ENCODE measurements at regions not wholly inside any gene's neighbourhood (a gene's known extent, or its start where the extent isn't known, plus 50 kb on each side); places are given as distances from the start of the nearest gene placed in this dataset.

DNA sequence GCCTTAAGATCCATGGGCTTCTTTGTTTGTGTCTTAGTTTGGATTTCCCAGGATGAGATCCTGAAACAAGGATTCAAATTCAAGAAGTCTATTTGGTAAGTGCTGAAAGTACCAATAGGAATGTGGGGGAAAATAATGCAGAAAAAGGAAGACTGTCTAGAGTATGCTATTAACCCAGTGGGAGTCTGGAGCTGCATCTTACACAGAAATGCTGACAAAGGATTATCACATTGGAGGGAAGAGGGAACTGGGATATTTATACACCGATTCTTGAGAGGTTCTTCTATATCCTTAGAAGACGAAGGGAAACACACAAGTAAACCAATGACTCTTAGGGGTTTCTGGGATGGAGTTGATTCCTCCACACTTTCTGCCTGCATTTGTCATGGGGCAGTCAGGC is 294.8 kb upstream of the FIGN start:
- intact Hi-C loops (cut with micrococcal nuclease), result no loop called here

- intact Hi-C loops (cut with micrococcal nuclease), result no loop called here
Observed at GRCh38 chr2:164028814-164029534, 293.2 kb upstream of the FIGN start.

GRCh38 chr2:164024396-164024795 is 288.6 kb upstream of the FIGN start:
- intact Hi-C loops (cut with micrococcal nuclease), result no loop called here

- intact Hi-C loops (cut with micrococcal nuclease), result no loop called here
Observed at GRCh38 chr2:164023896-164024295, 288.1 kb upstream of the FIGN start.

GRCh38 chr2:164015328-164016123 is 279.7 kb upstream of the FIGN start:
- intact Hi-C loops (cut with micrococcal nuclease), result no loop called here

- intact Hi-C loops (cut with micrococcal nuclease), result no loop called here
Observed at GRCh38 chr2:164014791-164015190, 279.0 kb upstream of the FIGN start.

GRCh38 chr2:164014068-164014731 is 278.4 kb upstream of the FIGN start:
- intact Hi-C loops (cut with micrococcal nuclease), result no loop called here

- intact Hi-C loops (cut with micrococcal nuclease), result no loop called here
Observed at GRCh38 chr2:164012581-164012980, 276.8 kb upstream of the FIGN start.

DNA sequence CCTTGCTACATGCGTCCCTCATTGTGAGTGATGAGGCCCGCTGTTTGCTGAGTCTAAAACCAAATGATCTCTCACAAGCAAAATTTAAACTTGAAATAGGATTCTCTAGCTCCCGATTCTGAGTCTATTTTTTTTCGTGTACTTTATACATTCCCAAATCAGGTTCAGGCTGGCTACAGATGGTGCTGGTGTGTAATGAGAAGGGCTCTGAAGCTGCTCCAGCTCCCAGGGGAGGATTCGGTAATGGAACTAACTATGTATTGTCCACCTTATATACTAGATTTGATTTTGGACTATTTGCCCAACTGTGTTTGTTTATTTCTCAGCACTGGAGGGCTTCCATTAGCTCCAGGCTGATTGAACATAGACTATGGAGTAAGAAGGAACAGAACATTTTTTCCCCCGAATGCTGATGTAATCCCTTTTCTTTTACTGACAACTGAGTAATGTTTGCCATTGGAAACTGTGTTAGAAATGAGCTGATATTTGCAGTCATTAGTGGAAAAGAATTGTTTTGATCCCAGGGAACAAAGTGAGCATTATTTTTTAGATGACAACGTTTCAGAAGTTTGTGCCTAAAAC is 274.0 kb upstream of the FIGN start:
- intact Hi-C loops (cut with micrococcal nuclease), result no loop called here

DNA sequence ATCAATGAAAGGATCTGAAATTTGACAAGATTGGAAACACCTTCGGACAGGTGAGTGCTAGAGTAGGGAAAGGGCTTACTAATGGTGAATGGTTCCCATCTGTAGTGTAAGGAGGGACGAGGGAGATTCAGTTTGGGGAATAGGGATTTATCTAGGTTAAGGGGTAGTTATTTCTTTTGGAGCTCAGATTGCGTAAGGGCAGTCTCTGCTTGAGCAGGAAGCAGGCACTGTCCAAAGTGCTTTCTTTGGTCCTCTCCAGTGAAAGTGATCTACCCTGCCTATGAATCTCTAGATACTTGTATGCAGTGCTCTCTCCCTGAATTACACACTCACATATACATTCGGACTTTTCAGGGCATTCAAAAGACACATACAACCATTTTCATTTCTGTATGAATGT is 272.9 kb upstream of the FIGN start:
- intact Hi-C loops (cut with micrococcal nuclease), result no loop called here

- intact Hi-C loops (cut with micrococcal nuclease), result no loop called here
Observed at GRCh38 chr2:164006704-164007103, 270.9 kb upstream of the FIGN start.

- intact Hi-C loops (cut with micrococcal nuclease), result no loop called here
Observed at GRCh38 chr2:164000176-164000575, 264.4 kb upstream of the FIGN start.

- intact Hi-C loops (cut with micrococcal nuclease), result no loop called here
Observed at GRCh38 chr2:163997466-163997865, 261.7 kb upstream of the FIGN start.

- intact Hi-C loops (cut with micrococcal nuclease), result no loop called here
Observed at GRCh38 chr2:163990541-163990940, 254.7 kb upstream of the FIGN start.

DNA sequence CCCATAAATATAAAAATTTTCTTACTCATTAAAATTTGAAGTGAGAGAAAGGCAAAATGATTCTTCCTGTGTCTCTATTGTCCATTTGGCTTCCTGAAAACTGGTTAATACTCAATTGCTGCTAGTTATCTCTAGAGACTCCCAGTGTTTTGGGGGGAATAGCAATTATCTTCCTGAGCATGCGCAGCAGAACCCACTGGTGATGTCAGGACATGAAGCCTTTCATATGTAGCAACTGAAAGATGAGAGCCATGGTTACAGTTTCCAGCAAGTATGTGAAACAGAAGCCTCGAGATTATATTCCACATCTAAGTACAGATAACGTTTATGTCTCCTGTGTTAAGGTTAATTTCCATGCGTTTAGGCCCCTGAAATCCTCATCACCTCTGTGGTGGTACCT is 254.3 kb upstream of the FIGN start:
- intact Hi-C loops (cut with micrococcal nuclease), result no loop called here

DNA sequence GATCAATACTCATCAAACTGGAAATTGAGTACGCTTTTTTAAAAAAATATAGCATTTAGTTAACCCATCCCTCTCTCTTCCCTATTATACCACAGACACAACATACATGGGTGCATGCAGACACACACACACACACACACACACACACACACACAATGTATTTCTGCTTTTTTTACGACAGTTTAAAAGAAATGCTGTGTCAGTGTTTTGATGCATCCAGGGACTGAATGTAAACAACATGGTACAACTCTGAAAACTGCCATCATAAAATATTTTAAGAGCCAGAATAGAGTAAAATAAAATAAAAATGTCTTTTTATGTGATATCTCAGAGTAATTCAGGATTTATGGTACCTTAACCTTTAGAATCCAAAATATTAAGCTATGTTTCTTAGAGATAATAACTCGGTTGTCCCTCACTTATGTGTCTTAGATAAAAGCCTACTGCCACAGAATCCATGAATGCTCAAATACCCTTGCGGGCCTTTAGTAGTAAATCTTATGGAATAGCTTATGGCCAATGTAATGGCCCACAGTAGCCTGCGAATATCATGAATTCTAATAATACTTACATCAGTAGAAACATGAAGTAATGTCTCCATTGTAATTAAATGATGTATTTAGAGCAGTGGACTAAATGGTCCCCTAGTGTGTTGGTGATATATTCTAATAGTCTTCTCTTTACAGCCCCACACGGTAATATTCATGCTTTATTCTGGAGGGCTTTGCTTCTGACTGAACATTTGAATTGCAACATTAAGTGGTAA is 251.6 kb upstream of the FIGN start:
- intact Hi-C loops (cut with micrococcal nuclease), result no loop called here

DNA sequence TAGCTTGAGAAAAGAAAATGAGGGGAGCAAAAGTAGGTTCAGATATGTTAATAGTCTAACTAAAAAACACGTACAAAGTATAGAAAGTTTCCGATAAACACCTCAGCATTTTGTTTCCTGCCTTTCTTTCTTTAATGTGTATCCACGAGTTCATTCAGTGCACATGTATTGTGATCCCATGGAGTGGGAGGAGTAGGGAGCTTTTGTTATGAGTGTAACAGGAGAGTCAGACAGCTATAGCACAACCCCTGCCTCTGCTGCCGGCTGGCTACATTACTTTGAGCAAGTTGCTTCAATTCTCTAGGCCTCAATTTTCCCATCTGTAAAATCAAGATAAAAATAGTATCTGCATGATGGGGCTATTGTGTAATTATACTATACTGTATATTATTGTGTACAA is 249.2 kb upstream of the FIGN start:
- intact Hi-C loops (cut with micrococcal nuclease), result no loop called here

DNA sequence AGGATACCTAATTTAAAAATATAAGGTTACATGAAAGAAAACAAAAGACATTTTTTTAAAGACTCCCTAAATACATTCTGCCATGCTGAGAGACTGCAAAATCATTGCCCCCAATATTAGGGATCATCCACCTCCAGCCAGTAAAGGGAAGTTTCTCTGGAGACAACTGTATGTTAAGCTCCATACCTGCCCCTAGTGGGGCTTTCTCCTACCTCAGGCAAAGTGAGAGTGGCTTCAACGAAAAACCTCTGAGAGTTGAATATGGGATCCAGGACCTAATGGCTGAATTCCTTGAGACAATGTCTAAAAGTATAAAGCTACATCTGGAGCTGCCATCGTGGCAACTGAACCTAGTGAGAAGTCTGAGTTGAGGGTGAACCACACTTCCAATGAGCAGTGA is 248.1 kb upstream of the FIGN start:
- intact Hi-C loops (cut with micrococcal nuclease), result no loop called here

DNA sequence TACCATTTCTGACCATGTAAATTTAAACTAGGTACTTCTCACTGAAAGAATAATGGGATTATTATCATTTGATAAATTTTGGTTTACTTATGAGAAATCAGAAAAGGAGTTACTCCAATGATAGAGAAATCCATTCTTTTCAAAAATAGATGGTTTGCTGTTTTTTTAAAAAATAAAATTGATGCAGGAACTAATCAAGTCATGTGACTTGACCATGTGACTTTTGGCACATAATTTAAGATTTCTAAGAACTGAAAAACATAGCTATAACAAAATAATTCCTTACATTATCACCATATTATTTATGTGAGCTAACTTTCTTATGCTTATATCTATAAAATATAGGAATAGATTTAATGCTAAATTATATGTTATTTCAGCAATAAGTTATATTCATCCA is 247.1 kb upstream of the FIGN start:
- intact Hi-C loops (cut with micrococcal nuclease), result no loop called here

DNA sequence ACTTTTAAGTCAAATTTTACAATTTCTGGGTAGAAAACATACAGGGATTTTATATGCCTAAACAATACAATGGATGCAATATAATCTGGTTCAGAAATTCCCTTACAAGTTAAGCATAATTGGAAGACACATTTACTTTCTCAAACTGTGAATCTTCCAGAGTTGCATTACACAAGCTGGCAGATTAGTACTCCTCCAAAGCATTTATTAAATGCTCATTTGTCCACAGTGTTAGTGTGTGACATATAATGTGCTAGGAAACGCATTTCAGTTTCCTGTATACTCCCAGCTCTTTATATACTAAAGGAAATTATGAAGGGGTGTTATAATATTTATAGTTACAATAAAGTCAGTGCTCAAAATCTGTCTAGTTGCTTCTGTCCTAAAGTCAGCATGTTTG is 239.0 kb upstream of the FIGN start:
- intact Hi-C loops (cut with micrococcal nuclease), result no loop called here

GRCh38 chr2:163970058-163970813 is 234.4 kb upstream of the FIGN start:
- intact Hi-C loops (cut with micrococcal nuclease), result no loop called here
